GM23338 (cell line): ENCODE measurements at regions not wholly inside any gene's neighbourhood (a gene's known extent, or its start where the extent isn't known, plus 50 kb on each side); places are given as distances from the start of the nearest gene placed in this dataset.
"Not testable (repeated sequence)": the region's sequence is repeated elsewhere in the genome, so short reads cannot be mapped to it uniquely, and the experiment has no call there.

ENCODE experiments used
- ATAC-seq: fragments of 200-7000 bp; cut with Tn5 transposase; 3 replicates; pipeline ENCODE4 v1.9.1; 2020
- DNase-seq: peaks from one replicate; pipeline ENCODE4 v3.0.0-alpha.2; 2015; ENCODE audit warnings: low spot score
- H2AFZ ChIP-seq: fragments of 200-600 bp; sonication (generic); 2 replicates; pipeline ENCODE4 v1.8.0; 2016; ENCODE audit warnings: antibody characterized with exemption, mild to moderate bottlenecking, moderate library complexity
- H3F3A ChIP-seq: fragments of 200-600 bp; sonication (generic); replicated peaks from 2 replicates; pipeline ENCODE4 v1.8.0; 2017; ENCODE audit warnings: antibody characterized with exemption, mixed run types, low read depth
- H3K27ac ChIP-seq: fragments of 200-600 bp; sonication (generic); 2 replicates; pipeline ENCODE4 v1.6.1; 2016; ENCODE audit warnings: low read depth
- H3K27me3 ChIP-seq: fragments of 200-600 bp; sonication (generic); 2 replicates; pipeline ENCODE4 v1.8.0; 2016; ENCODE audit warnings: mild to moderate bottlenecking, mixed run types, moderate library complexity; ENCODE audit not compliant: insufficient read depth
- H3K36me3 ChIP-seq: fragments of 200-600 bp; sonication (generic); 2 replicates; pipeline ENCODE4 v1.8.0; 2016; ENCODE audit warnings: mild to moderate bottlenecking; ENCODE audit not compliant: insufficient read depth
- H3K4me1 ChIP-seq: fragments of 200-600 bp; sonication (generic); 2 replicates; pipeline ENCODE4 v1.8.0; 2016; ENCODE audit warnings: mild to moderate bottlenecking, moderate library complexity; ENCODE audit not compliant: insufficient read depth
- H3K4me2 ChIP-seq: fragments of 200-600 bp; sonication (generic); 2 replicates; pipeline ENCODE4 v1.7.1; 2017; ENCODE audit warnings: mixed run types
- H3K4me3 ChIP-seq: fragments of 200-600 bp; sonication (generic); 2 replicates; pipeline ENCODE4 v1.6.1; 2016; ENCODE audit warnings: mixed run types
- H3K79me2 ChIP-seq: fragments of 200-600 bp; sonication (generic); replicated peaks from 2 replicates; pipeline ENCODE4 v1.8.0; 2017; ENCODE audit warnings: mild to moderate bottlenecking; ENCODE audit not compliant: insufficient read depth
- H3K9me2 ChIP-seq: fragments of 200-600 bp; sonication (generic); 2 replicates; pipeline ENCODE4 v1.8.0; 2017; ENCODE audit not compliant: insufficient read depth
- H4K20me1 ChIP-seq: fragments of 200-600 bp; sonication (generic); replicated peaks from 2 replicates; pipeline ENCODE4 v1.8.0; 2017; ENCODE audit warnings: mild to moderate bottlenecking; ENCODE audit not compliant: insufficient read depth
- H3K27ac Mint-ChIP-seq: 2 replicates; pipeline ENCODE4 v1.8.0; 2020; ENCODE audit warnings: inconsistent platforms, mild to moderate bottlenecking, moderate library complexity, mixed read lengths
- H3K27me3 Mint-ChIP-seq: 3 replicates; pipeline ENCODE4 v1.8.0; 2022; ENCODE audit warnings: low read depth, mild to moderate bottlenecking, moderate library complexity, mixed read lengths, inconsistent platforms; ENCODE audit not compliant: insufficient read depth, poor library complexity
- H3K36me3 Mint-ChIP-seq: 3 replicates; pipeline ENCODE4 v1.8.0; 2021; ENCODE audit warnings: low read depth, mild to moderate bottlenecking, inconsistent platforms, moderate library complexity, mixed read lengths
- H3K4me1 Mint-ChIP-seq: 3 replicates; pipeline ENCODE4 v1.8.0; 2020; ENCODE audit warnings: mild to moderate bottlenecking, inconsistent platforms, mixed read lengths
- H3K4me3 Mint-ChIP-seq: 3 replicates; pipeline ENCODE4 v1.8.0; 2021; ENCODE audit warnings: moderate library complexity, mild to moderate bottlenecking, inconsistent platforms, mixed read lengths
- H3K9me3 Mint-ChIP-seq: 3 replicates; pipeline ENCODE4 v1.8.0; 2020; ENCODE audit warnings: moderate library complexity, mild to moderate bottlenecking, inconsistent platforms, mixed read lengths
- CREB1 ChIP-seq: fragments of 250-450 bp; sonication (Bioruptor Pico); IDR thresholded peaks from 2 replicates; pipeline ENCODE4 v1.5.0; 2020; ENCODE audit warnings: low read depth, mild to moderate bottlenecking, moderate library complexity
- CTCF ChIP-seq, 2 experiments: fragments of 200-600 bp in 1 of 2; sonication (generic) in 1 of 2; conservative IDR thresholded peaks; 2 replicates each; pipeline versions ENCODE4 v1.5.1 to v1.6.1; 2016 to 2017; ENCODE audit warnings: antibody characterized with exemption in 2 of 2, low read depth in 2 of 2, mild to moderate bottlenecking in 2 of 2, moderate library complexity in 1 of 2
- EZH2 ChIP-seq: fragments of 200-600 bp; sonication (generic); IDR thresholded peaks from one replicate; pipeline ENCODE4 v1.8.0; 2017; ENCODE audit warnings: antibody characterized with exemption, mild to moderate bottlenecking, low read depth; ENCODE audit not compliant: unreplicated experiment
- EZH2phosphoT487 ChIP-seq: fragments of 200-600 bp; sonication (generic); IDR thresholded peaks from one replicate; pipeline ENCODE4 v1.8.1; 2018; ENCODE audit warnings: antibody characterized with exemption; ENCODE audit not compliant: unreplicated experiment
- JUNB ChIP-seq: IDR thresholded peaks from one replicate; pipeline ENCODE4 v1.6.1; 2016; ENCODE audit warnings: antibody characterized with exemption; ENCODE audit not compliant: unreplicated experiment
- NANOG ChIP-seq: IDR thresholded peaks from 2 replicates; pipeline ENCODE4 v1.6.1; 2016; ENCODE audit warnings: antibody characterized with exemption, borderline replicate concordance
- POLR2AphosphoS5 ChIP-seq: IDR thresholded peaks from 2 replicates; pipeline ENCODE4 v1.6.1; 2016; ENCODE audit warnings: antibody characterized with exemption, low read depth
- STAT1 ChIP-seq: IDR thresholded peaks from one replicate; pipeline ENCODE4 v1.6.1; 2016; ENCODE audit warnings: antibody characterized with exemption; ENCODE audit not compliant: unreplicated experiment
- ZNF114 ChIP-seq: fragments of 250-450 bp; sonication (Bioruptor Pico); IDR thresholded peaks from 2 replicates; pipeline ENCODE4 v1.5.0; 2020; ENCODE audit warnings: mild to moderate bottlenecking, moderate library complexity
- ZNF331 ChIP-seq: fragments of 250-450 bp; sonication (Bioruptor Pico); IDR thresholded peaks from 2 replicates; pipeline ENCODE4 v1.5.0; 2020; ENCODE audit warnings: low read depth, mild to moderate bottlenecking, moderate library complexity
- TF ChIP-seq, protein P1 (sequence below): IDR thresholded peaks from 2 replicates; pipeline ENCODE4 v1.6.1; 2016; ENCODE audit warnings: antibody characterized with exemption
- TF ChIP-seq, protein P2 (sequence below): IDR thresholded peaks from one replicate; pipeline ENCODE4 v1.6.1; 2018; ENCODE audit warnings: antibody characterized with exemption; ENCODE audit not compliant: unreplicated experiment

DNA sequence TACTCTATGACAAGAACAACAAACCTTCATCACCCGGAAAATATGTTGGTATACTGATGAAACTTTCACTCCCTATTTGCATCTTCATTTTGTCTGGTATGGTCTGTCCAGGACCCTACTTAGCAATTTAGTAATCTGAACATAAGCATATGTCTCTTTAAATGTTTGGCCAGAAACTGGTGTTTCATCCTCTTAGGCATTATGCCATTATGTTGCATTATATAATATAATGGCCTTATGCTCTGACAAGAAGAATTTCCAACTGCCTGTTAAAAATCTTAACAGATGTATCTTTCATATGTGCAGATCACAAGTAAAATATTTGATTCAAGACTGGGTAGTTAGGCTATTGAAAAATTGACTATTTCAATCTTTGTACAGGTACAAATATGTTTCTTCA, 610.6 kb upstream of the PRR20A start (continued):
- TF ChIP-seq STAT1 (no peak), JUNB (no peak), CREB1 (no peak), CTCF (conservative IDR thresholded peaks at IDR 0.05; ENCODE audit: low read depth in 2 of 2) (no peak), NANOG (no peak), EZH2 (no peak), ZNF114 (no peak), POLR2AphosphoS5 (no peak)
- TF ChIP-seq, protein P1, sequence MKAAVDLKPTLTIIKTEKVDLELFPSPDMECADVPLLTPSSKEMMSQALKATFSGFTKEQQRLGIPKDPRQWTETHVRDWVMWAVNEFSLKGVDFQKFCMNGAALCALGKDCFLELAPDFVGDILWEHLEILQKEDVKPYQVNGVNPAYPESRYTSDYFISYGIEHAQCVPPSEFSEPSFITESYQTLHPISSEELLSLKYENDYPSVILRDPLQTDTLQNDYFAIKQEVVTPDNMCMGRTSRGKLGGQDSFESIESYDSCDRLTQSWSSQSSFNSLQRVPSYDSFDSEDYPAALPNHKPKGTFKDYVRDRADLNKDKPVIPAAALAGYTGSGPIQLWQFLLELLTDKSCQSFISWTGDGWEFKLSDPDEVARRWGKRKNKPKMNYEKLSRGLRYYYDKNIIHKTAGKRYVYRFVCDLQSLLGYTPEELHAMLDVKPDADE: no peak

GRCh38 chr13:56547921-56548320, 592.8 kb upstream of the PRR20A start:
- not testable (repeated sequence) for H2AFZ ChIP-seq, H3K4me3 Mint-ChIP-seq, H3K9me3 Mint-ChIP-seq, H3K4me1 ChIP-seq, H3F3A ChIP-seq, H3K27ac Mint-ChIP-seq, H3K79me2 ChIP-seq, H3K4me1 Mint-ChIP-seq, H3K4me3 ChIP-seq, H4K20me1 ChIP-seq, H3K9me2 ChIP-seq, H3K36me3 ChIP-seq, DNase-seq, H3K27me3 Mint-ChIP-seq, H3K27me3 ChIP-seq, H3K36me3 Mint-ChIP-seq, H3K27ac ChIP-seq, ATAC-seq, H3K4me2 ChIP-seq

- H3K4me2 ChIP-seq: no peak overlapping the region
- no peak overlapping the region for H3K27ac ChIP-seq
- H3F3A ChIP-seq: no peaks in the 10 kb centered on the region
- no peaks in the 10 kb centered on the region for H3K79me2 ChIP-seq
- peaks cover 4% of the 10 kb centered on the region for H3K27me3 Mint-ChIP-seq
- ATAC-seq (no peak), DNase-seq (no peak)
- no peaks in the 10 kb centered on the region for H3K4me1 ChIP-seq
- no peaks in the 10 kb centered on the region for H3K36me3 ChIP-seq
- no peaks in the 10 kb centered on the region for H3K4me1 Mint-ChIP-seq
- no peaks in the 10 kb centered on the region for H3K9me3 Mint-ChIP-seq
- H3K9me2 ChIP-seq: no peaks in the 10 kb centered on the region
- no peaks in the 10 kb centered on the region for H4K20me1 ChIP-seq
- H3K4me3 Mint-ChIP-seq: no peak overlapping the region
- peaks cover 7% of the 10 kb centered on the region; the same call in 1 of the 3 replicates for H3K36me3 Mint-ChIP-seq
- no peak overlapping the region for H2AFZ ChIP-seq
- no peaks in the 10 kb centered on the region for H3K27me3 ChIP-seq
- no peak overlapping the region for H3K4me3 ChIP-seq
- H3K27ac Mint-ChIP-seq: no peak overlapping the region
- TF ChIP-seq POLR2AphosphoS5 (no peak), JUNB (no peak), ZNF114 (no peak), STAT1 (no peak), EZH2phosphoT487 (no peak), NANOG (no peak), ZNF331 (CRISPR knock-in tag) (no peak), CTCF (conservative IDR thresholded peaks at IDR 0.05; ENCODE audit: low read depth in 2 of 2) (no peak), EZH2 (no peak), CREB1 (no peak)
- TF ChIP-seq, protein P2, sequence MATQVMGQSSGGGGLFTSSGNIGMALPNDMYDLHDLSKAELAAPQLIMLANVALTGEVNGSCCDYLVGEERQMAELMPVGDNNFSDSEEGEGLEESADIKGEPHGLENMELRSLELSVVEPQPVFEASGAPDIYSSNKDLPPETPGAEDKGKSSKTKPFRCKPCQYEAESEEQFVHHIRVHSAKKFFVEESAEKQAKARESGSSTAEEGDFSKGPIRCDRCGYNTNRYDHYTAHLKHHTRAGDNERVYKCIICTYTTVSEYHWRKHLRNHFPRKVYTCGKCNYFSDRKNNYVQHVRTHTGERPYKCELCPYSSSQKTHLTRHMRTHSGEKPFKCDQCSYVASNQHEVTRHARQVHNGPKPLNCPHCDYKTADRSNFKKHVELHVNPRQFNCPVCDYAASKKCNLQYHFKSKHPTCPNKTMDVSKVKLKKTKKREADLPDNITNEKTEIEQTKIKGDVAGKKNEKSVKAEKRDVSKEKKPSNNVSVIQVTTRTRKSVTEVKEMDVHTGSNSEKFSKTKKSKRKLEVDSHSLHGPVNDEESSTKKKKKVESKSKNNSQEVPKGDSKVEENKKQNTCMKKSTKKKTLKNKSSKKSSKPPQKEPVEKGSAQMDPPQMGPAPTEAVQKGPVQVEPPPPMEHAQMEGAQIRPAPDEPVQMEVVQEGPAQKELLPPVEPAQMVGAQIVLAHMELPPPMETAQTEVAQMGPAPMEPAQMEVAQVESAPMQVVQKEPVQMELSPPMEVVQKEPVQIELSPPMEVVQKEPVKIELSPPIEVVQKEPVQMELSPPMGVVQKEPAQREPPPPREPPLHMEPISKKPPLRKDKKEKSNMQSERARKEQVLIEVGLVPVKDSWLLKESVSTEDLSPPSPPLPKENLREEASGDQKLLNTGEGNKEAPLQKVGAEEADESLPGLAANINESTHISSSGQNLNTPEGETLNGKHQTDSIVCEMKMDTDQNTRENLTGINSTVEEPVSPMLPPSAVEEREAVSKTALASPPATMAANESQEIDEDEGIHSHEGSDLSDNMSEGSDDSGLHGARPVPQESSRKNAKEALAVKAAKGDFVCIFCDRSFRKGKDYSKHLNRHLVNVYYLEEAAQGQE: no peak
- TF ChIP-seq, protein P1: no peak
These were observed 581.9 kb upstream of the PRR20A start for GRCh38 chr13:56558698-56559320.
